OCI-LY3 (cell line): ENCODE measurements at regions not wholly inside any gene's neighbourhood (a gene's known extent, or its start where the extent isn't known, plus 50 kb on each side); places are given as distances from the start of the nearest gene placed in this dataset.

Source experiments
- CTCF ChIP-seq: fragments of 200-600, 300-600 bp; sonication (generic); IDR thresholded peaks from 2 replicates; pipeline ENCODE4 v1.5.1; 2014; ENCODE audit warnings: antibody characterized with exemption, low read length, low read depth
- EZH2phosphoT487 ChIP-seq: fragments of 200-600 bp; shearing (Covaris generic); IDR thresholded peaks from 2 replicates; pipeline ENCODE4 v1.6.1; 2018; ENCODE audit warnings: antibody characterized with exemption, mixed run types, low read depth

- TF ChIP-seq CTCF (no peak), EZH2phosphoT487 (no peak)
These were observed 775.6 kb downstream of the BRD1 start for GRCh38 chr22:49052023-49052538.
